ENCODE measurements at regions not wholly inside any gene's neighbourhood (a gene's known extent, or its start where the extent isn't known, plus 50 kb on each side); places are given as distances from the start of the nearest gene placed in this dataset.

GRCh38 chr2:219765231-219765911 lies 137.9 kb downstream of the SLC4A3 start:
- no peak for ATAC-seq
- Histone ChIP-seq H3K4me1 (no peaks in the 10 kb centered on the region), H3K36me3 (no peaks in the 10 kb centered on the region), H3K9me3 (no peaks in the 10 kb centered on the region), H3K4me3 (no peak overlapping the region), H3K27ac (no peak overlapping the region), H3K27me3 (no peaks in the 10 kb centered on the region)
- no peak for TF ChIP-seq CTCF (IDR thresholded peaks at IDR 0.05)
- no peak for DNase-seq
- intact Hi-C loops (cut with DNase I) = no loop called here

- H3K9me3 ChIP-seq = no peaks in the 10 kb centered on the region
- DNase-seq (no peak), ATAC-seq (no peak)
- intact Hi-C loops (cut with DNase I) = no loop called here
- no peaks in the 10 kb centered on the region for H3K36me3 ChIP-seq
- no peak for TF ChIP-seq CTCF (IDR thresholded peaks at IDR 0.05)
- H3K27me3 ChIP-seq = no peaks in the 10 kb centered on the region
- H3K4me3 ChIP-seq = no peak overlapping the region
- no peak overlapping the region for H3K27ac ChIP-seq
- no peaks in the 10 kb centered on the region for H3K4me1 ChIP-seq
These were observed 139.2 kb downstream of the SLC4A3 start for GRCh38 chr2:219766658-219767057.

GRCh38 chr2:219769090-219769910 lies 141.9 kb downstream of the SLC4A3 start:
- Histone ChIP-seq H3K36me3 (no peaks in the 10 kb centered on the region), H3K4me1 (no peaks in the 10 kb centered on the region), H3K9me3 (no peaks in the 10 kb centered on the region), H3K4me3 (no peak overlapping the region), H3K27me3 (no peaks in the 10 kb centered on the region), H3K27ac (no peak overlapping the region)
- ATAC-seq (no peak), DNase-seq (no peak)
- intact Hi-C loops (cut with DNase I) = no loop called here
- TF ChIP-seq CTCF (IDR thresholded peaks at IDR 0.05) = no peak

GRCh38 chr2:219772103-219772635 lies 144.7 kb downstream of the SLC4A3 start:
- H3K4me3 ChIP-seq = no peak overlapping the region
- intact Hi-C loops (cut with DNase I) = no loop called here
- H3K27ac ChIP-seq = no peak overlapping the region
- H3K27me3 ChIP-seq = peaks cover 7% of the 10 kb centered on the region
- ATAC-seq = no peak
- TF ChIP-seq CTCF (IDR thresholded peaks at IDR 0.05) = no peak
- H3K36me3 ChIP-seq = no peaks in the 10 kb centered on the region
- H3K4me1 ChIP-seq = no peaks in the 10 kb centered on the region
- no peak for DNase-seq
- no peaks in the 10 kb centered on the region for H3K9me3 ChIP-seq

- no peak for ATAC-seq
- DNase-seq = no peak
- no peaks in the 10 kb centered on the region for H3K4me1 ChIP-seq
- H3K27me3 ChIP-seq = peaks cover 7% of the 10 kb centered on the region
- no peak overlapping the region for H3K27ac ChIP-seq
- no peak for TF ChIP-seq CTCF (IDR thresholded peaks at IDR 0.05)
- H3K36me3 ChIP-seq = no peaks in the 10 kb centered on the region
- intact Hi-C loops (cut with DNase I) = no loop called here
- no peaks in the 10 kb centered on the region for H3K9me3 ChIP-seq
- no peak overlapping the region for H3K4me3 ChIP-seq
These were observed 145.3 kb downstream of the SLC4A3 start for GRCh38 chr2:219772697-219773096.

Data from upper lobe of right lung (tissue), 1 donor.